HCT116 (cell line): ENCODE measurements at regions not wholly inside any gene's neighbourhood (a gene's known extent, or its start where the extent isn't known, plus 50 kb on each side); places are given as distances from the start of the nearest gene placed in this dataset.

ENCODE experiments used
- ATAC-seq: fragments of 200-7000 bp; cut with Tn5 transposase; 2 replicates; pipeline ENCODE4 v1.9.1; 2020; ENCODE audit warnings: mild to moderate bottlenecking, moderate library complexity
- BruUV-seq: library from RNA; stranded (reverse); fragments of 400-500 nt; replicated peaks from 2 replicates; lab custom pipeline; 2021; lab: Mats Ljungman, UMichigan
- CTCF ChIA-PET: fragments of 300-600 bp; sonication (Branson Sonifier 250); formaldehyde crosslinking; loops from one replicate; lab custom pipeline; 2021; ENCODE audit warnings: antibody characterized with exemption; lab: Charles Lee
- POLR2A ChIA-PET: fragments of 300-600, 350-600 bp; sonication (Branson Sonifier 250); formaldehyde crosslinking; loops from one replicate; lab custom pipeline; 2021; ENCODE audit warnings: antibody characterized with exemption; lab: Charles Lee
- RAD21 ChIA-PET, 2 experiments: fragments of 300-600 bp; sonication (Branson Sonifier 250); formaldehyde crosslinking; loops; one replicate each; lab custom pipeline; 2023; ENCODE audit warnings: low total read pairs in 2 of 2; ENCODE audit not compliant: uncharacterized antibody in 2 of 2, unreplicated experiment in 2 of 2, low non-redundant PET in 1 of 2; lab: Charles Lee
- DNase-seq: peaks from one replicate; pipeline ENCODE4 v3.0.0-alpha.2; 2010; ENCODE audit warnings: low read depth, low spot score
- H2AFZ ChIP-seq: fragments of 200-600 bp; shearing (Covaris generic), sonication (generic); 2 replicates; pipeline ENCODE4 v1.6.1; 2017; ENCODE audit warnings: low read depth, mixed run types, mixed read lengths, antibody characterized with exemption, low read length; ENCODE audit not compliant: poor library complexity, severe bottlenecking
- H3K27ac ChIP-seq: 2 replicates; pipeline ENCODE4 v1.5.1; 2012; ENCODE audit warnings: low read depth, low read length
- H3K27me3 ChIP-seq: fragments of 200-600 bp; sonication (generic); 2 replicates; pipeline ENCODE4 v1.6.1; 2016; ENCODE audit warnings: mixed run types, low read length, mixed read lengths; ENCODE audit not compliant: insufficient read depth
- H3K36me3 ChIP-seq, 2 experiments: fragments of 200-500 bp in 1 of 2; fragments of 200-600 bp in 1 of 2; sonication (Bioruptor generic) in 1 of 2; sonication (generic) in 1 of 2; 2 replicates each; pipeline versions ENCODE4 v1.5.1 to v1.6.1; 2014 to 2016; ENCODE audit warnings: low read length in 2 of 2, inconsistent platforms in 1 of 2, mixed read lengths in 1 of 2, mixed run types in 1 of 2; ENCODE audit not compliant: insufficient read depth in 2 of 2, control insufficient read depth in 1 of 2
- H3K4me1 ChIP-seq, 2 experiments: fragments of 200-600 bp in 1 of 2; sonication (generic) in 1 of 2; 2 replicates each; pipeline versions ENCODE4 v1.5.1 to v1.6.1; 2012 to 2017; ENCODE audit warnings: low read length in 2 of 2, inconsistent platforms in 1 of 2, mild to moderate bottlenecking in 1 of 2, mixed read lengths in 1 of 2, mixed run types in 1 of 2, moderate library complexity in 1 of 2; ENCODE audit not compliant: insufficient read depth in 2 of 2, control insufficient read depth in 1 of 2
- H3K4me2 ChIP-seq: fragments of 200-600 bp; sonication (generic); 2 replicates; pipeline ENCODE4 v1.6.1; 2017; ENCODE audit warnings: mixed run types, low read length, mixed read lengths
- H3K4me3 ChIP-seq, 2 experiments: fragments of 200-600 bp in 1 of 2; sonication (generic) in 1 of 2; replicated peaks in 1 of 2; 2 replicates each; pipeline ENCODE4 v1.5.1; 2011 to 2016; ENCODE audit warnings: low read length in 2 of 2, control low read depth in 1 of 2, low read depth in 1 of 2, mild to moderate bottlenecking in 1 of 2, mixed read lengths in 1 of 2, mixed run types in 1 of 2
- H3K79me2 ChIP-seq: fragments of 200-600 bp; sonication (generic); 2 replicates; pipeline ENCODE4 v1.6.1; 2017; ENCODE audit warnings: mild to moderate bottlenecking, mixed run types, low read length, moderate library complexity, mixed read lengths; ENCODE audit not compliant: insufficient read depth
- H3K9ac ChIP-seq: fragments of 200-600 bp; sonication (generic); 2 replicates; pipeline ENCODE4 v1.6.1; 2016; ENCODE audit warnings: low read length, mixed read lengths
- H3K9me2 ChIP-seq: fragments of 200-600 bp; sonication (generic), shearing (Covaris generic); 2 replicates; pipeline ENCODE4 v1.6.1; 2017; ENCODE audit warnings: mixed run types, mild to moderate bottlenecking, moderate library complexity; ENCODE audit not compliant: insufficient read depth
- H3K9me3 ChIP-seq, 2 experiments: fragments of 200-500 bp in 1 of 2; fragments of 200-600 bp in 1 of 2; sonication (Bioruptor generic) in 1 of 2; sonication (generic) in 1 of 2; 2 replicates each; pipeline ENCODE4 v1.6.1; 2014 to 2017; ENCODE audit warnings: low read length in 2 of 2, mixed read lengths in 2 of 2, inconsistent platforms in 1 of 2, low read depth in 1 of 2, mild to moderate bottlenecking in 1 of 2, mixed run types in 1 of 2, moderate library complexity in 1 of 2; ENCODE audit not compliant: control insufficient read depth in 1 of 2, insufficient read depth in 1 of 2
- H4K20me1 ChIP-seq: fragments of 200-600 bp; sonication (generic), shearing (Covaris generic); 2 replicates; pipeline ENCODE4 v1.6.1; 2017; ENCODE audit warnings: mixed run types, mild to moderate bottlenecking, moderate library complexity; ENCODE audit not compliant: insufficient read depth
- CEBPB ChIP-seq: IDR thresholded peaks from 2 replicates; pipeline ENCODE4 v1.6.1; 2012; ENCODE audit warnings: low read depth
- EGR1 ChIP-seq: IDR thresholded peaks from 2 replicates; pipeline ENCODE4 v1.6.1; 2012; ENCODE audit warnings: low read depth
- EZH2phosphoT487 ChIP-seq: fragments of 200-600 bp; IDR thresholded peaks from 2 replicates; pipeline ENCODE4 v1.6.1; 2018; ENCODE audit warnings: antibody characterized with exemption, borderline replicate concordance
- POLR2AphosphoS5 ChIP-seq: IDR thresholded peaks from 2 replicates; pipeline ENCODE4 v1.6.1; 2011; ENCODE audit warnings: mild to moderate bottlenecking, low read depth, low read length, moderate library complexity
- SP1 ChIP-seq: IDR thresholded peaks from 2 replicates; pipeline ENCODE4 v1.6.1; 2012; ENCODE audit warnings: low read depth
- SRF ChIP-seq: IDR thresholded peaks from 2 replicates; pipeline ENCODE4 v1.6.1; 2012; ENCODE audit warnings: low read depth
- TCF7L2 ChIP-seq: IDR thresholded peaks from 2 replicates; pipeline ENCODE4 v1.7.0; 2011; ENCODE audit warnings: borderline replicate concordance, inconsistent platforms; ENCODE audit not compliant: insufficient read depth, insufficient read length; ENCODE audit errors: extremely low read depth
- ZNF274 ChIP-seq: fragments of 200-500 bp; sonication (Bioruptor generic); IDR thresholded peaks from 2 replicates; pipeline ENCODE4 v1.6.1; 2014; ENCODE audit warnings: mild to moderate bottlenecking, low read depth, low read length, inconsistent platforms
- intact Hi-C: fragments of 100-400 bp; cut with micrococcal nuclease; formaldehyde crosslinking; loops from 2 replicates; pipeline ENCODE4 v1.10.0; 2022
- TF ChIP-seq, protein P1 (sequence below): IDR thresholded peaks from 2 replicates; pipeline ENCODE4 v1.6.1; 2011; ENCODE audit warnings: mild to moderate bottlenecking, low read length, moderate library complexity; ENCODE audit not compliant: insufficient replicate concordance; ENCODE audit errors: extremely low read depth

DNA sequence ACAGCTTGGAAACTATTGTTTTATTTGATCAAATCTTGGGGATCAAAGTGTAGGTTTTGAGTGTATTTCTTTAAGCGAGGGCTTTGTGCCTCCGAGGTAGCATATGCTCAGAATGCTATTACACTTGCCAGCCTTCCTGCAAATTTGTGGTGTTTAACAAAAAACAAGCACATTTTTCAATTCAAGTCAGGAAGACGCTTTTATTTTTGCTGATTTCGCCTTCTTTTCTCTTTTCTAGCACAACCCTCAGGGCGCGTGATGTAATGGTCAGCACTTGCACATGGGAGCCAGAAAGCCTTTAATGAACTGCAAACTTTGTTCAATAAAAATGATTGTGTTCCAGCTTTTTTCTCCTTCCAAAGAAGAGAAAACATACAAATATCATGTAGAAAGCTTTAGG lies 466.5 kb downstream of the PRKD1 start:
- CTCF ChIA-PET: no interaction called here
- RAD21 ChIA-PET: no interaction called here
- no peaks in the 10 kb centered on the region for H3K4me1 ChIP-seq
- no peaks in the 10 kb centered on the region for H3K36me3 ChIP-seq
- no TSS peak for BruUV-seq
- H3K4me3 ChIP-seq: no peak overlapping the region
- no peaks in the 10 kb centered on the region for H3K27me3 ChIP-seq
- intact Hi-C loops: no loop called here
- H4K20me1 ChIP-seq: no peaks in the 10 kb centered on the region
- no peak overlapping the region for H3K9ac ChIP-seq
- H3K79me2 ChIP-seq: no peaks in the 10 kb centered on the region
- no peaks in the 10 kb centered on the region for H3K9me2 ChIP-seq
- DNase-seq (no peak), ATAC-seq (no peak)
- no peak for TF ChIP-seq CEBPB
- no peak for TF ChIP-seq TCF7L2
- TF ChIP-seq SP1: no peak
- TF ChIP-seq, protein P1, sequence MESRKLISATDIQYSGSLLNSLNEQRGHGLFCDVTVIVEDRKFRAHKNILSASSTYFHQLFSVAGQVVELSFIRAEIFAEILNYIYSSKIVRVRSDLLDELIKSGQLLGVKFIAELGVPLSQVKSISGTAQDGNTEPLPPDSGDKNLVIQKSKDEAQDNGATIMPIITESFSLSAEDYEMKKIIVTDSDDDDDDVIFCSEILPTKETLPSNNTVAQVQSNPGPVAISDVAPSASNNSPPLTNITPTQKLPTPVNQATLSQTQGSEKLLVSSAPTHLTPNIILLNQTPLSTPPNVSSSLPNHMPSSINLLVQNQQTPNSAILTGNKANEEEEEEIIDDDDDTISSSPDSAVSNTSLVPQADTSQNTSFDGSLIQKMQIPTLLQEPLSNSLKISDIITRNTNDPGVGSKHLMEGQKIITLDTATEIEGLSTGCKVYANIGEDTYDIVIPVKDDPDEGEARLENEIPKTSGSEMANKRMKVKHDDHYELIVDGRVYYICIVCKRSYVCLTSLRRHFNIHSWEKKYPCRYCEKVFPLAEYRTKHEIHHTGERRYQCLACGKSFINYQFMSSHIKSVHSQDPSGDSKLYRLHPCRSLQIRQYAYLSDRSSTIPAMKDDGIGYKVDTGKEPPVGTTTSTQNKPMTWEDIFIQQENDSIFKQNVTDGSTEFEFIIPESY: no peak
- H2AFZ ChIP-seq: no peak overlapping the region
- no peak overlapping the region for H3K4me2 ChIP-seq
- H3K9me3 ChIP-seq: peaks cover 9 to 21% of the 10 kb centered on the region in 2 experiments; a peak in 3 of 4 replicates
- H3K27ac ChIP-seq: no peak overlapping the region
- POLR2A ChIA-PET: no interaction called here

DNA sequence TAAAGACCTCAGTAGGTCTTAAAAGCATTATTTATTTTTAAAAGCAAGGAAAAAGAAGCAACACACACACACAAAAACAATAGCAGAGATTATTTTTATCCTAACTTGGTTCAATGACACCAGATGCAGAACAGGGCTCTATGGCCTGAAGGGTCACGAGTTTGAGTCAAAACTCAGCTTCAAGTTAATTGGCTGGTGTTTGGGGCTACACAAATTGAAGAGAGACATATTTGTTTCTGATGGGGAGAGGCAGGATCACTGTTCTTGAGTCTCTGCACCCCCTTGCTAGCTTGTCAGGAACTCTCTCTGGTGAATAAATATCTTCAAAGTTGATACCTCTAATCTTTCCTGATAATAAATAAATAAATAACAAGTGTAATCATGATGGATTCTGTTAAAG lies 466.1 kb downstream of the PRKD1 start:
- TF ChIP-seq CEBPB (no peak), EZH2phosphoT487 (no peak), EGR1 (no peak), SRF (no peak), POLR2AphosphoS5 (no peak), ZNF274 (no peak)
- TF ChIP-seq, all 23 proteins: peak for 0
- DNase-seq (no peak), ATAC-seq (no peak)
- intact Hi-C loops: no loop called here
- no peaks in the 10 kb centered on the region for H3K36me3 ChIP-seq
- no peaks in the 10 kb centered on the region for H3K27me3 ChIP-seq
- H3K9me3 ChIP-seq: peaks cover 9 to 20% of the 10 kb centered on the region in 2 experiments; a peak in 3 of 4 replicates
- POLR2A ChIA-PET: no interaction called here
- H3K9me2 ChIP-seq: no peaks in the 10 kb centered on the region
- no peak overlapping the region for H2AFZ ChIP-seq
- CTCF ChIA-PET: no interaction called here
- no peak overlapping the region for H3K9ac ChIP-seq
- no peaks in the 10 kb centered on the region for H3K4me1 ChIP-seq
- no TSS peak for BruUV-seq
- no peaks in the 10 kb centered on the region for H3K79me2 ChIP-seq
- H3K4me2 ChIP-seq: no peak overlapping the region
- H4K20me1 ChIP-seq: no peaks in the 10 kb centered on the region
- no peak overlapping the region for H3K27ac ChIP-seq
- RAD21 ChIA-PET: no interaction called here
- H3K4me3 ChIP-seq: no peak overlapping the region
